GM12878 (cell line): ENCODE measurements at regions not wholly inside any gene's neighbourhood (a gene's known extent, or its start where the extent isn't known, plus 50 kb on each side); places are given as distances from the start of the nearest gene placed in this dataset.

Experiments
- ATAC-seq: fragments of 200-7000 bp; cut with Tn5 transposase; 3 replicates; pipeline ENCODE4 v1.9.1; 2020; ENCODE audit warnings: mild to moderate bottlenecking, moderate library complexity
- BruUV-seq: library from RNA; stranded (reverse); fragments of 400-500 nt; replicated peaks from 2 replicates; lab custom pipeline; 2021; lab: Mats Ljungman, UMichigan
- CTCF ChIA-PET: fragments of 300-600 bp; sonication (Branson Sonifier 250); formaldehyde crosslinking; extraction: SDS; loops from one replicate; lab custom pipeline; 2021; ENCODE audit warnings: inconsistent platforms; lab: Yijun Ruan, JAX
- POLR2A ChIA-PET: fragments of 350-600 bp; formaldehyde crosslinking; extraction: SDS; loops from one replicate; lab custom pipeline; 2021; ENCODE audit warnings: inconsistent platforms; lab: Charles Lee
- RAD21 ChIA-PET: fragments of 300-600 bp; sonication (Branson Sonifier 250); formaldehyde crosslinking; loops from one replicate; lab custom pipeline; 2023; ENCODE audit warnings: antibody characterized with exemption; ENCODE audit not compliant: unreplicated experiment; lab: Charles Lee
- SMC1A ChIA-PET: fragments of 300-600 bp; sonication (Branson Sonifier 250); formaldehyde crosslinking; loops from one replicate; lab custom pipeline; 2023; ENCODE audit not compliant: unreplicated experiment, uncharacterized antibody; lab: Charles Lee
- DNase-seq: peaks from one replicate; pipeline ENCODE4 v3.0.0-alpha.2; 2011; ENCODE audit warnings: low read depth, low spot score
- FAIRE-seq: peaks from 3 replicates; lab custom pipeline; 2011; peaks lifted over from hg19 to GRCh38; lab: Jason Lieb, UNC
- H2AFZ ChIP-seq: 2 replicates; pipeline ENCODE4 v1.6.0; 2011; ENCODE audit warnings: low read depth, low read length, control low read depth; ENCODE audit not compliant: control insufficient read depth
- H3K27ac ChIP-seq: 2 replicates; pipeline ENCODE4 v1.5.1; 2011; ENCODE audit warnings: control low read depth; ENCODE audit not compliant: control insufficient read depth, insufficient read depth
- H3K27me3 ChIP-seq, 2 experiments: replicated peaks in 1 of 2; 2 replicates each; pipeline versions ENCODE4 v1.6.0 to v1.6.1; 2011; ENCODE audit warnings: low read length in 1 of 2; ENCODE audit not compliant: control insufficient read depth in 2 of 2, insufficient read depth in 2 of 2
- H3K36me3 ChIP-seq, 2 experiments: 2 replicates each; pipeline ENCODE4 v1.5.1; 2011; ENCODE audit warnings: low read length in 1 of 2; ENCODE audit not compliant: control insufficient read depth in 2 of 2, insufficient read depth in 2 of 2
- H3K4me1 ChIP-seq: 2 replicates; pipeline ENCODE4 v1.6.1; 2011; ENCODE audit warnings: mild to moderate bottlenecking, low read length, moderate library complexity, mixed read lengths; ENCODE audit not compliant: control insufficient read depth, insufficient read depth
- H3K4me2 ChIP-seq: 2 replicates; pipeline ENCODE4 v1.6.0; 2011; ENCODE audit warnings: control low read depth; ENCODE audit not compliant: control insufficient read depth, insufficient read depth
- H3K4me3 ChIP-seq: fragments of 200-600 bp; sonication (generic); 2 replicates; pipeline ENCODE4 v1.5.1; 2016
- H3K79me2 ChIP-seq: 2 replicates; pipeline ENCODE4 v1.6.0; 2011; ENCODE audit warnings: low read length; ENCODE audit not compliant: control insufficient read depth, insufficient read depth
- H3K9ac ChIP-seq: 2 replicates; pipeline ENCODE4 v1.8.0; 2011; ENCODE audit warnings: low read length, control low read depth, mixed read lengths; ENCODE audit not compliant: control insufficient read depth, insufficient read depth
- H3K9me3 ChIP-seq: replicated peaks from 3 replicates; pipeline ENCODE4 v1.5.1; 2011; ENCODE audit warnings: mild to moderate bottlenecking, low read length; ENCODE audit not compliant: control insufficient read depth, insufficient read depth
- H4K20me1 ChIP-seq: 2 replicates; pipeline ENCODE4 v1.6.0; 2011; ENCODE audit not compliant: control insufficient read depth, insufficient read depth
- ATF2 ChIP-seq: IDR thresholded peaks from 2 replicates; pipeline ENCODE4 v1.6.1; 2012; ENCODE audit warnings: low read length, inconsistent platforms
- BRCA1 ChIP-seq: IDR thresholded peaks from 2 replicates; pipeline ENCODE4 v1.6.1; 2011; ENCODE audit warnings: low read depth, low read length, improper control_type of control experiment
- CBFB ChIP-seq: IDR thresholded peaks from 2 replicates; pipeline ENCODE4 v1.6.1; 2016; ENCODE audit warnings: antibody characterized with exemption, low read depth
- CBX5 ChIP-seq: sonication (generic); IDR thresholded peaks from 2 replicates; pipeline ENCODE4 v1.6.1; 2016; ENCODE audit warnings: low read depth, moderate library complexity, mild to moderate bottlenecking, inconsistent platforms
- E2F8 ChIP-seq: fragments of 450-650 bp; IDR thresholded peaks from 2 replicates; pipeline ENCODE4 v1.6.1; 2018; ENCODE audit warnings: mild to moderate bottlenecking, low read depth, moderate library complexity; ENCODE audit not compliant: partially characterized antibody
- HDAC2 ChIP-seq: fragments of 200-600 bp; sonication (generic); IDR thresholded peaks from 2 replicates; pipeline ENCODE4 v1.6.1; 2017
- MTA3 ChIP-seq: IDR thresholded peaks from 2 replicates; pipeline ENCODE4 v1.6.1; 2012; ENCODE audit warnings: low read length, inconsistent platforms, borderline replicate concordance
- MXI1 ChIP-seq: fragments of 150-350 bp; IDR thresholded peaks from 2 replicates; pipeline ENCODE4 v1.6.1; 2011; ENCODE audit warnings: low read depth, mild to moderate bottlenecking, inconsistent platforms, low read length, improper control_type of control experiment
- MYB ChIP-seq: fragments of 150-350 bp; IDR thresholded peaks from 2 replicates; pipeline ENCODE4 v1.6.1; 2014; ENCODE audit warnings: mild to moderate bottlenecking, low read depth, low read length, borderline replicate concordance
- RAD51 ChIP-seq: fragments of 450-650 bp; IDR thresholded peaks from 2 replicates; pipeline ENCODE4 v1.6.1; 2016; ENCODE audit warnings: moderate library complexity, mild to moderate bottlenecking, inconsistent platforms
- SREBF1 ChIP-seq: IDR thresholded peaks from 2 replicates; pipeline ENCODE4 v1.6.1; 2012; ENCODE audit warnings: mild to moderate bottlenecking, low read length
- YBX1 ChIP-seq: fragments of 450-650 bp; IDR thresholded peaks from 2 replicates; pipeline ENCODE4 v1.6.1; 2016; ENCODE audit warnings: antibody characterized with exemption
- YY1 ChIP-seq: IDR thresholded peaks from 2 replicates; pipeline ENCODE4 v1.6.1; 2011; ENCODE audit warnings: low read depth, mild to moderate bottlenecking, low read length
- WGBS: methylation state at CpG from one replicate; pipeline ENCODE4 v1.1.6; 2016; ENCODE audit warnings: low lambda C conversion rate; ENCODE audit not compliant: insufficient replicate concordance, insufficient coverage; ENCODE audit errors: missing lambda C conversion rate; 5-methylcytosine and 5-hydroxymethylcytosine counted together
- in situ Hi-C: fragments of 300-500 bp; cut with MboI; formaldehyde crosslinking; loops from 9 replicates; pipeline ENCODE4 v1.14.3; 2018; ENCODE audit warnings: mixed read lengths
- intact Hi-C: fragments of 100-400 bp; cut with micrococcal nuclease; formaldehyde crosslinking; loops from one replicate; pipeline ENCODE4 v1.14.2; 2022; ENCODE audit not compliant: unreplicated experiment

DNA sequence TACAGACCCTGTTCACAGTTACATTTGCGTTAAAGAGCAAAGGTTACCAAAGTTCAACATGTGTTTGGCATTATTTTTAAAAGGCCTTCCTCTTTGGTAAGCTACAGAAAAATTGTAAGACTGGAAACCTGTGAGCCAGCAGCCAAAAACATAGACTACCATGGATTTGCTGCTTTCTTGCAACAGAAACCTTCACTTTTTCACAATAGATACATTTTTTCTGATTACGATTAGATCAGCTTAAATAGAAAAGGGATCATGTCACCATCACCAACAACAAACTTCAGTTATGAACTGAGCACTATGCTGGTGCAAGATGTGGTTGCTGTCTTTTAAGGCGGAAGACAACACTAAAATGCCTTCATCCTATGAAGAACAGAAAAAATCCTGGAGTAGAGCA lies 112.3 kb upstream of the MARCKS start:
- Histone ChIP-seq H3K4me3 (no peak overlapping the region), H2AFZ (no peak overlapping the region), H3K79me2 (no peaks in the 10 kb centered on the region), H4K20me1 (no peaks in the 10 kb centered on the region), H3K4me1 (no peaks in the 10 kb centered on the region), H3K27ac (no peak overlapping the region), H3K36me3 (no peaks in the 10 kb centered on the region), H3K4me2 (no peak overlapping the region), H3K9ac (no peak overlapping the region), H3K9me3 (no peaks in the 10 kb centered on the region)
- DNase-seq = no peak
- intact Hi-C loops (no loop called here), in situ Hi-C loops (no loop called here)
- no peak for ATAC-seq
- SMC1A ChIA-PET = interaction anchor here (3.1 kb wide), 1 partner anchor 9 kb away, joined by 15 read pairs; no protein-coding TSS in a partner anchor
- FAIRE-seq = no peak
- RAD21 ChIA-PET = interaction anchor here (1.3 kb wide), 1 partner anchor 117 kb away, joined by 3 read pairs; no protein-coding TSS in a partner anchor
- CTCF ChIA-PET = interaction anchor here (1.0 kb wide), 1 partner anchor 20 kb away, joined by 3 read pairs; no protein-coding TSS in a partner anchor
- POLR2A ChIA-PET = interaction anchor here (0.6 to 0.7 kb wide), 3 partner anchors 11 to 125 kb away, joined by 3 to 7 read pairs (median 3); no protein-coding TSS in a partner anchor
- BruUV-seq = no TSS peak
- 94% methylated on average over 3 of the region's 3 CpGs for WGBS
- no peak for TF ChIP-seq CBX5
- TF ChIP-seq CBFB = no peak
- no peak for TF ChIP-seq RAD51
- no peak for TF ChIP-seq HDAC2
- TF ChIP-seq ATF2 = no peak
- TF ChIP-seq E2F8 = no peak
- no peak for TF ChIP-seq MYB
- TF ChIP-seq YY1 = no peak
- TF ChIP-seq YBX1 = no peak
- TF ChIP-seq BRCA1 = no peak
- no peak for TF ChIP-seq MTA3
- no peak for TF ChIP-seq SREBF1
- TF ChIP-seq MXI1 = no peak
- TF ChIP-seq, all 136 proteins: peak for 0
- H3K27me3 ChIP-seq = no peaks in the 10 kb centered on the region
